NCI-H2029 treated with DMSO at 0.1 percent for 48 hours (cell line): ENCODE measurements at regions not wholly inside any gene's neighbourhood (a gene's known extent, or its start where the extent isn't known, plus 50 kb on each side); places are given as distances from the start of the nearest gene placed in this dataset.

Experiments used
- DNase-seq: peaks from one replicate; lab custom pipeline; 2025; lab: John Stamatoyannopoulos, UW

DNA sequence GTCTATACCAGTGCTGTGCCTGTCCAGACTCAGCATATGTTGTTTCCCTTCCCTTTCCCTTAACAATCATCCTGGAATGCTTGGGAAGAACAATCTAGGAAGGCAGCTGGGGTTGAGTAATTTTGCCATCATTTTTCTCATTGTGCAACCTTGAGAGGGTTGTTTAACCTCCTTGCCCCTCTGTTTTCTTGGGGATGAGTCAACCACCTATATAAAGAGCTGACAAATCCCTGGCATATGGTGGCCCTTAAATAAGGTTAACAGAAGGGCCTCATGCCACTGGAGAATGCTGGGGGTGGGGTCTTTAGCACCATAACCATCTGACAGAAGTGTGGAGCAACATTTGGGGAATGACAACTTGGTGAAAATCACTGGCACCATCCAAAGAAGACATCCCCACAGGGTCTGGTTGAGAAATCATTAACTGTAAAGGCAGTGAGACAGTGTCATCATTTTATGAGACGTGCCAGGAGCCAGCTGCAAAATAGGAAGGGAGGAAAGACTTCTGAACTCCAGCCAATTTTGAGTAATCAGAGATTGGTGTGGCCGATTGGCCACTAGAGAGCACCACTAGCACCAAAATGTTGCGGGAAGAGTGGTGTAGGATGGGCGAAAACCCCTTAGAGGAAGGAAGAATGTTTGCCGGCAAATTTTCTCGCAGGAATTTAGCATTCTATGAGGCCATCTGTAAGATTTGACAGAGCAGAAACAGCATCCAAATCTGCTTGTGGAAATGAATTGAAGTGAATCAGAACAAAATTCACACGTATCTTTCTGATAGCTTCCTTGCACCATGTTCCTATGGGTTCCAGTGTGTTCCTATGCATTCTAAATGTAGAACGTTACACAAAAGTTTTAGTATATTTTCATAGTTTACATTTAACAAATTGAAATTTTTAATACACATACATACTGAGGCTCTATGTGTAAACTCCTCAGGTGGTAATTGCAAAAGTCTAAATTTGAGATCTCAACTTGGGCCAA is 113.8 kb downstream of the MSX2 start:
- DNase-seq: no peak

DNA sequence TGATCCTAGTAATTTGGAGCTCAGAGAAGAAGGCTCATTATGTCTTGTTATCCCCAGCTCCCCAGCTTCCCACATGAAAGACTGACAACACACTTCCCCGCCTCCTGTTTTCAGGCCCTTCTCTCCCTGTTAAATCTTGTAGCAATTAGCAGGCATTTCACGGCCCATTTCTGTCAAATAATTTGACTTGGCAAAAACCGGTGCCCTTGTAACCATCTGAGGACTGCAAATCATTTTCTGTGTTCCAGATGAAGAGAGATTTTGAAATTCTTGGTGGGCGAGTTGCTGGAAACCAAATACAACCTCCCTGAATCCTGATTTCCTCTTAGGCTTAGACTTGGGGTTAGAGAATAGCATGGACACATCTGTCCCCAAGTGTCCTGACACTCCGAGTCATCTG is 109.7 kb downstream of the MSX2 start:
- no peak for DNase-seq

DNA sequence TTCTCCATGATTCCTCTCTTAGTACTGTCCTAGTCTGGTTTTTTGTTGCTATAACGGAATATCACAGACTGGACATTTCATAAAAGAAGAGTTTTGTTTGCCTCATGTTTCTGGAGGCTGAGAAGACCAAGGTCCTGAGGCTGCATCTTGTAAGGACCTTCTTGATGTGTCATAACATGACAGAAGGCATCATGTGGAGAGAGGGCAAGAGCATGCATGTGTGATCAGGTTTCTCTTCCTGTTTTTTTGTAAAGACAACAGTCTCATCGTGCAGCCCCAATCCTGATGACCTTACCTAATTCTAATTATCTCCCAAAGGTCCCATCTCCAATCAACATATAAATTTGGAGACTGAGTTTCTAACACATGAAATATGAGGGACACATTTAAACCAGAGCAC is 108.4 kb downstream of the MSX2 start:
- DNase-seq: no peak

DNA sequence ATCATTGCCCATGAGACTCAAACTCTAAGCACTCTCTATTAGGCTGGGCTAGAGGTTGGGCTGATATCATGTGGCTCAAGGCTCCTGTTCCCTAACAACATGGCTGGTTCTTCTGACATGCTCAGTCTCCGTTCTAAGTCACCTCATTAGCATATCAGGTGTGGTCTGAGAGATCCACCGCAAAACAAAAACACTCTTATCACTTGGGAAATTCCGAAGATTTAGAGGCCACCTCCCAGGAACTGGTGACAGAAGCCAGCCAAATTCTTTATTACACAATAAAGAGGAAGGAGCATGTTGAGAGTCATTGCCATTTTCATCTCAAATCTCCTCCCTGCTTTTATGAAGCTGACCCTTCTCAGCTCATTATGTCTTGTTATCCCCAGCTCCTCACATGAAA is 107.6 kb downstream of the MSX2 start:
- no peak for DNase-seq

DNA sequence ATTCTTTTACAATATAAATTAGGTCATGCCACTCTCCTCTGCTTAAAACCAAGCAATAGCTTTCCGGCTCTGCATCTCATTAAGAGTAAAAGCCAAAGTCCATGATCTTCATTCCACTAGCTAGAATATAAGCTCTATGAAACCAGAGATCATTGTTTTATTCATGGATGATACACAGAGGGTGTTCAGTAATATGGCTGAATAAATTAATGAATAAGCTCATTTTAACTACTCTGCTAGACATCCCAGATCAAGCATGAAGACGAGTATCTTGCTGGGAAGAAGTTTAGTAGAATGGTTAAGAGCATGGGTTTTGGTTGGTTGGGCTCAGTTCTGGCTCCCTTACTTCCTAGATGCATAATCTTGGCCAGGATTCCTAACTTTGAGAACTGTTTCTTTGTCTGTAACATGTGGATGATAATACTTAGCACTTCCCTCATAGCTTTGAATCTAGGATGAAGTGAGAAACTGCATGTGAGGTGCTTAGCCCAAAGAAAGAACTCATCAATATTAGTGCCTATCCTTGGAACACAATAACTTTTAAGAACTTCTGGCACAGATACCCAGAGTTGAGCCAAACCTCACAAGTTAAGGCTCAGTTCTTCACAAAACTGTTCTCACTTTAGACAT is 106.8 kb downstream of the MSX2 start:
- no peak for DNase-seq

DNA sequence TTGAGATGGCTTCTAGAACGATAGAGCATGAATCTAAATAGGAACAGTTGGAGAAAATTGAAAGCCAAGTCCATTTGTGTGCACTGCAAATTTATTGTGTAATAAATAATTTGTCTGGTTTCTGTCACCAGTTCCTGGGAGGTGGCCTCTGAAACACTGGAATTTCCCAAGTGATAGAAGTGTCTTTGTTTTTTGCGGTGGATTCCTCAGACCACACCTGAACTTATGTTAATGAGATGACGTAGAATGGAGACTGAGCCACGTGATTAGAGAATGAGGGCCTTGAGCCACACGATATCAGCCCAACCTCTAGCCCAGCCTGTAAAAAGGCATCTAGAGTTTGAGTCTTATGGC is 105.1 kb downstream of the MSX2 start:
- no peak for DNase-seq

DNA sequence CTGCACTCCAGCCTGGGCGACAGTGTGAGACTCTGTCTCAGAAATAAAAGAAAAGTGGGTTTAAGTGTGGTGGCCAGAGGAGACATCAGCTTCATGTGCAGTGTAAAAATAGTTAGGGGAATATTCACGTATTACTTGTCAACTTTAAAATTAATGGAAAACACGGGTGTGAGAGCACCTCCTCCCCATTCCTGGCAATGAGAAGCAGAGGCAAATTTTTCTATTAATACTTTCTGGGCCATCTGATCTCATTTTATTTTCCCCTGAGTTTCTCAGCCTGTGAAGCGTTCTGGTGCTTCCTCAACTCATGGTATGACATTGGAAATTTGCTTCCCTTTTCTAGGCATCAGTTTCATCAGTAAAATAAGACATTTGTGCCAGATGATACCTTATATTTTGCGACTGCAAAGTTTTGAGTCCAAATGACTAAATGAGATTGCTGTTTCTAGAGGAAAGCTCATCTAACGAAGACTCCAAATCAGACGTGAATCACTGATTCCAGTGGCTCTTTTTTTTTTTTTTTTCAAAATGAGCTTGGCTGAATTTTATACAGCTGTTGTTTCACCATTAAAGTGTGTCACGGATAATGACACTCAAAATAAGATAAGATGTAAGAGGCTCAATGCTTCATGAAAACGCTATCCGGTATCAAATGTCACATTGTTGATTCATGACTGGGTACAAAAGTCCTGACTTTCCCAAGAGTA is 104.6 kb downstream of the MSX2 start:
- no peak for DNase-seq

DNA sequence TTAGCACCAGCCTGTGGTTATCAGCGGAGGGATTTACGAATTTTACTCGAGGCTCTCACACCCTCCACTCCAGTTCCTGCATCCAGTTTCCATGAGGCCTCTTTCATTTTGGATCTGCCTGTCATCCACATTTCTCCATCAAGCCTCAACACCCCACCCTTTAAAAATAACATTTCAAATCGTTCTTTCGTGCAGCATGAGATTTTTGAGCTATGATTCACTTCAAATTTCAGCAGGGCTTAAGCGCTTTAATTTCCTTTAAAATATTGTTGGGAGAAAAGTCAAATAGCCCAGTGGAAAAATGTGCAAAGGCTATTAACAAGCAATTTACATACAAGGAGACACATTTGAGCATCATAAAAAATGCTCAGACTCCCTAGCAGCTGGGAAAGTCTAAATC is 103.2 kb downstream of the MSX2 start:
- DNase-seq: no peak

DNA sequence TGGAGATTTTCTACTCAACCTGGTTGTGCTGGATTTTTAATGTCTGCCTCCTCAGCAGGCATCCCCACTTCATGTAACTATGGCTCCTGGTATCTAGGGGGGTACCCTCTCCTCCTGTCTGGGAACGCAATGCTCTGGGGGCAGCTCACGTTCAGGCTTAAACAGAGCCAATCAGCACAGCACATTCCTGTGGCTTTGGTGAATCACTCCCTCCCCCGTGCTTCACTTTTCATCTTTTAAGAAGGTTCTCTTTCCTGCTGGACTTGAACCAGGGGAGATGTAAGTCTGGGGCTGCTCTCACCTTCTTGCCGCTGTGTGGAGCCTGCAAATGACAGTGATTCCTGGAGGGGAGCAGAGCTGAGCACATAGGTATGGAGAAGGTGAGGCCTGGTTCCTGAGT is 101.2 kb downstream of the MSX2 start:
- no peak for DNase-seq

DNA sequence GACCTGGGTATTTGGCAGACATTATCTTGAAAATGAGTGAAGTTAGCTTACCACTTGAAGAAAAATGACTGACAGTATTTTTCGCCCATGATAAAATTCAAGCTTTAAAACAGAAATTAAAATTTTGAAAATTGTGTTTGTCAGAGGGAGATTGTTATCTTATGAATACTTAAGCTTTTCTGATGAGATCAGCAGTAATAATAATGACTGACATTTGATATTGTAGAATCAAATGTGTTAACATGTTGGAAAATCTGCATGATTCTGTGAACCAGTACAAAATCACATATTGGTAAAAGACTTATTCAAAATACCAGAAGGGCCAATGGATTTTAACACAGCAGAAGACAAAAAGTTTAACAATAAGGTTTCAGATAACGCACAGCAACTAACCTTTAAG is 94.0 kb downstream of the MSX2 start:
- DNase-seq: no peak

DNA sequence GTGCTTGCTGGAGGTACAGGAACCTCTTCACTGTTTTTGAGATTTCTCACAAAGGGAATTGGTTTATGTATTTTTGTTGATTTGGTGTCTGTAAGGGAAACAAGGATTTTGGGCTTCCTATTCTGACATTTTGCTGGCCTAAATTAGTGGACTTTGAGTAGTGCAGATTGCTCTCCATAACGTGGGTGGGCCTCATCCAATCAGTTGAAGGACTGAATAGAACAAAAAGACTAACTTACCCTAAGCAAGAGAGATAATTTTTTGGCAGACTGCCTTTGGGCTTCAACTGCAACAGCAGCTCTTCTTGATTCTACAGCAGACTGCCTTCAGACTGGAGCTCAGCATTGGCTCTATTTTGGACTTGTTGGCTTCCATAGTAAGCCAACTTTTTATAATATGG is 93.2 kb downstream of the MSX2 start:
- no peak for DNase-seq

DNA sequence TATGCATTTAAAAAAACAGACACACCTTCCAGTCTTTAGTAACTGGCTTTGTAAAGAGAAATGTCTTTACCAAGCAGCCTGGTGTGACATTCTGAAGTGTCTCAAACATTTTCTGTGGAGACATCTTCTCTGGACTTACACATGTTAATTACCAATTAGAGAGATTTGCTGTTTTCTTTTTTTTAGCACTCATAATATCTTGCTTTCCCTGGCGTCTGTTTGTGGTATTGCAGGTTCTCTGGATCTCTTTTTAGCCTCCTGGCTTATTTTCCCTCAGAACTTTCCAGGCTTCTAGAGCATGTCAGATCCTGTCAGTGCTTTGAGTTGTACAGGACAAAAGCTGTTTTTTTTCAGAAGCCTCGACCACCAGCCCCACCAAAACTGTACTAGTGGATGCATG is 92.5 kb downstream of the MSX2 start:
- no peak for DNase-seq

DNA sequence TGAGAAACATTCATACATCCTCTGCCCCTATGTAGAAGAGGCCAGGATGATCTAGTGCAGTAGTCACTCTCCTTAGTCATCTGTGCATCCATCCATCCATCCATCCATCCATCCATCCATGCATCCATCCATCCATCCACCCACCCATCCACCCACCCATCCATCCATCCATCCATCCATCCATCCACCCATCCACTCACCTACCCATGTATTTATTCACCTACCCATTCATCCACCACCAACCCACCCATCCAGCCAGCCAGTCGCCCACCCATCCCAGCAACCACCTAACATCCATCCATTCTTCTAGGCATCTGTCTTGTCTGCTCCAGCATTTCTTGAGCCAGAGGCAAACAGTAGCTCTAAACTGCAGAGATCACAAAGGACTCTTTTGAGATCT is 87.1 kb downstream of the MSX2 start:
- no peak for DNase-seq

DNA sequence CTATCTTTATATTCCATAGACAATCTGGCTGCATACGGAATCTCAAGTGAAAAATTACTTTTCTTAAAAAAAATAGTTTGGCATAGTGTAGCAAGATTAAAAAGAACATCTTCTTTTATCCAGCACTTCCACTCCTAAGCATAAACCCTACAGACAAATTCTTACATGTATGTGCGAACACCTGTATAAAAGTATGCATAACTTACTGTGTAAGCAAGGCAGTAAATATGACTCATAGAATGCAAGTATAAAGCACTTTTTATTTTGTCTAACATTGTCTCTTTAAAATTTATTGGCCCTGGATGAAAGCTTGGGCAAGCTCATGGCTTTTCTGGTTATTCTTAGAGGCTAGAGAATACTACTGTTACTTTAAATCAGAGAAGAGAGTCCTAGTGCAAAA is 86.4 kb downstream of the MSX2 start:
- no peak for DNase-seq

DNA sequence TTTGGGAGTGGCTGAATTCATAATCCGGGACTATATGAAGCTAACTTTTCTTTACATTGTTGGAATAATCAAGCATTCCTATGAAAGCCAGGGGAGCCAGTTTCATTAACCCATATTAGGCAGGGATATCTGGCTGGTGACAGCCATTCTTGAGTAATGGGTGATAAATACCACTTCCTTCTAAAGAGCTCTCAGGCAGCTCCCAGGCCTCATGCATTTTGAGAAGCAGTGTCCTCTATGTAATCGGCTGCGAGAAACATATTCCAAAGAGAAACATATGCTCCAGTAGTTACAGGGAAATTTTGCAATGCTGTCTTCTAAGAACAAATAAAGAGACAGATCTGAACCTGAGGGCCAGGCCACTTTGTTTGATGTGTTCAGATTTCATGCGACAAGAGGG is 83.1 kb downstream of the MSX2 start:
- no peak for DNase-seq

DNA sequence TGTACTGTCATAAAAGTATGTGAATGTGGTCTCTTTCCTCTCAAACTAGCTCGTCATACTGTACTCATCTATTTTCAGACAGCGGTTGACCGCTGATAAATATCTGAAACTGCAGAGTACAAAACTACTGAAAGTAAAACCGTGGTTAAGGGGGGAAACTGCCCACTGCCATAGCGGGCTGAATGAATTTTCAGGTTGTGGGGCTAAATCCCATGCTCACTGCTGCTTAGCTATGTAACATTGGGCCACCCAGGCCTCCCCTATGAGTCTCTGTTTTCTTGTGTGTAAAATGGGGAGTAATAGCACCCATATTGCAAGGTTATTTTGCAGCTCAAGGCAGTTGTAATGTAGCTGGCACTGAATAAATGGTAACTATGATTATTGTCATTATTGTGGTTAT is 82.3 kb downstream of the MSX2 start:
- DNase-seq: no peak

DNA sequence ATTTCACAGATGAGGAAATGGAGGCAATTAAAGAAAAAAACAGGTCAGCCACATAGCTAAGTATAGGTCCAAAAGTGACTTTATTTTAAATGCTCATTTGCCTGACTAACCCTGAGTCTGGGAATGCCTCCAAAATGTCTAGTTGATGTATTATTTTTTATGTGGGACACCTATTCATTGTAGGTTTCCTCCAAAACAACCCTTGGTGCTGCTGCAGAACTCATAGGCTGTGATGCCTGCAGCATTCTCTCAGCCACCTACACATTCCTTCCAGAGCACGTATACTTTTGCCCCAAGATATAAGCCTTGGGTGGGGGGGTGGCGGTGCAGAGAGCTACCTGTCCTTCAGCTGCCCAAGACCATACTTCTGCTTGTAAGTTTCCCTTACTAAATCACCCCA is 77.4 kb downstream of the MSX2 start:
- no peak for DNase-seq

DNA sequence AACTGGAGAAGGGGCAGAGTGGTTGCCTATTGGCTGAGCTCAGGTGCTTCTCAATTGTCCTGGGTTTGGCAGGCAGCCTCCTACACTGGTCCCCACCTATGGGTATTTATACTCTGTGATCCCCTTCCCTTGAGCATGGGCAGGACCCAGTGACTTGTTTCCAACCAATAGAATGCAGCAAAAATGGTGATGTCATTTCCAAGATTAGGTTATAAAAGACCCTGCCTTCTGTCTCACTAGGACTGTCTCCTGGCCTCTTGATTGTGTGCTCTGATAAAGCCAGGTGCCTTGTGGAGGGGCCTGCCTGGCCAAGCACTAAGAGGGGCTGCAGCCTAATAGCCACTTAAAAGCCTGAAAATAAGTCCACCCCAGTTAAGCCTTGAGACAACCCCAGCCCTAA is 76.1 kb downstream of the MSX2 start:
- DNase-seq: no peak

DNA sequence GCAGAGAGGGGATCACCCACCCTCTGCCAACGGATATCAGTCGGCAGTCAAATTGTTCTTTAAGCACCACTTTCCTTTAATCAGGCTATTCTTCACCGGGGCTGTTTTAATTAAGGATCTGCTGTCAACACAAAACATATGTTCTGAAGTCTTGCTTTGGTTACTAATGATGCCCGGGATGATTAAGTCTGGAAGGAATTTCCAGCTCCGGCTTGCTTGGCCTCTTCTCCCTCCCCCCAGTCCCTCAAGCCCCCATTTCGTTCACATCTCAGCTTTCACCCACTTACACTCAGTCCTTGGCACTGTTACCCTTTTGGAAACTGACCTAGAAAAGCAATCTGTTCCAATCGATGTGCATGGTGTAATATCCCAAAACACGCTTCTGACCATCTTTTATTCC is 74.7 kb downstream of the MSX2 start:
- DNase-seq: no peak

DNA sequence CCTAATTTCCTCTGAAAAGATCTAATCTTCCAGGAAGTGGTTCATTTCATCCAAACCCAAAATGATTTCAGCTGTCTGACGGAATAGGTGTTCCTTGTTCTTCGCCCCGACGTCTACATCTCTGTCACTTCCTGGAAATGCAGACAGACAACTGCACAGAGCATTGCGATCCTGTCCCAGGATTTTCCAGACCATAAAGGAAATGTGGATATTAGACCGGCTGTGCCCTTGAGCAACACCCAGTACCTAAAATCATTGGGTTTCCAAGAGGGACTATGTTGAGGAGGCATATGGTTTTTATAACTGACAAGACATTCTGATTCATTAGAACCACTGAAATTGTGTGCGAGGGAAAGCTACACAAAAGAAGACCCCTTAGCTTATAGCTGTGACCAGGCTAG is 74.2 kb downstream of the MSX2 start:
- no peak for DNase-seq

DNA sequence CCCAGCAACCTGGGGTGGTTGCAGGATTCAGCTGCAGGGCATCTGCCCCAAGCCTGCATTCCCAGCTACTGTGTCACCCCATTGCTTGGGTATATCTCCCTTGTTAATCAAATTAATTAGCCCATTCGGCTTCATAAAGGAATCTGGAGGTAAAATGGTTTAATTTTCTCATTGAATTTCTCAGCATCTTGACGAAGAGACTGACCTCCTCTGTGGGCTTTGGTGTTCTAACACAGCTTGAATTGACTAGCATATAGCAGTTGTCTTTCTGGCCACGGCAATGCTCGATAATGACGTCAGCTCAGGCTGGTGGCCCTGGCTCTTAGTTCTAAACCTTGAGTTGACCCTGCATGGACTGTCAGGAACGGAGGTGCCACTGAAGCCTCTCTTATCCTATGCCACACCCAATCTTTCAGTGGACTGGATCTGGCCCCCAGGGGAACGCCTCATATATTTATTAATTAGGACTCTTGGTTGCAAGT is 72.4 kb downstream of the MSX2 start:
- DNase-seq: no peak

DNA sequence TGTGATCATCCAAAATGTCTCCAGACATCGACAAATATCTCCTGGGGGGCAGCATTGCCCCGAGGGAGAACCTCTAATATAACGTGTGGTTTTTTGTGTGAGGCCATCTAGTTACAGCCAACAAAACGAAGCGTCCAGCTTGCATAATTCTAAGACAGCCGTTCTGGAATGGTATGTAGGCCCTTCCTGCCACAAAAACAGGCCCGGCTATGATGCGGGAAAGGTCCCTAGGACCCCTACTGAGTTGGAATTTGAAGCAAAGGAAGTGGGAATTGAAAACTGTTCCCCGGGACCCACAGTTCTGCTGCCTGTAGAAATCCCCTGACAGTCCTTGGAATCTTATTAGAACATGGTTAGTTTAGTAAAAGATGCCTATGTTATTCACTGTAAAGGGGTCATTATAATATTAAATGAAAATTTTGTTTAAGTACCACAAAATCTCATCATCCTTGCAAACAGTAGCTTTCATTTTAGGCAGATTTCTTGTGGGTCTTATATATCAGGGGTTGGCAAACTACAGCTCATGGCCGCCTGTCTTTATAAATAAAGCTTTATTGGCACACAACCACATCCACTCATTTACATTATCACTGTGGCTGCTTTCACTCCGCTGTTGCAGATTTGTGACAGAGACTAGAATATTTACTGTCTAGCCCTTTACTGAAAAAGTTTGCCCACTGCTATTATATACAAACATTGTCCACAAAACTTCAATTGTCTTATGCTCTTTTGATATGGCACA is 70.7 kb downstream of the MSX2 start:
- no peak for DNase-seq
